ENCODE measurements at regions not wholly inside any gene's neighbourhood (a gene's known extent, or its start where the extent isn't known, plus 50 kb on each side); places are given as distances from the start of the nearest gene placed in this dataset.

GRCh38 chr1:228927421-228927820, 192.1 kb downstream of the RHOU start:
- TF ChIP-seq REST (IDR thresholded peaks at IDR 0.05; ENCODE audit: borderline replicate concordance in 1 of 2, low read depth in 1 of 2, low read length in 2 of 2): no peak
- TF ChIP-seq POLR2AphosphoS5 (IDR thresholded peaks at IDR 0.05; ENCODE audit: low read depth, low read length): no peak
- TF ChIP-seq CBFB (CRISPR knock-in tag; IDR thresholded peaks at IDR 0.05): no peak

Measured in HepG2 (cell line).